HEK293 (cell line): ENCODE measurements at regions not wholly inside any gene's neighbourhood (a gene's known extent, or its start where the extent isn't known, plus 50 kb on each side); places are given as distances from the start of the nearest gene placed in this dataset.
"Not testable (repeated sequence)": the region's sequence is repeated elsewhere in the genome, so short reads cannot be mapped to it uniquely, and the experiment has no call there.

Experiments
- CTCF ChIA-PET: fragments of 350-600 bp; formaldehyde crosslinking; extraction: SDS; loops from one replicate; lab custom pipeline; 2021; ENCODE audit warnings: antibody characterized with exemption; lab: Yijun Ruan, JAX
- POLR2A ChIA-PET: fragments of 300-600 bp; formaldehyde crosslinking; extraction: SDS; loops from one replicate; lab custom pipeline; 2020; ENCODE audit warnings: antibody characterized with exemption, inconsistent platforms; lab: Yijun Ruan, JAX
- H3K27ac ChIP-seq: fragments of 200-500 bp; sonication (Bioruptor generic); 2 replicates; pipeline ENCODE4 v1.5.1; 2014; ENCODE audit warnings: low read depth, low read length, control low read depth, inconsistent platforms; ENCODE audit errors: extremely low read depth
- H3K36me3 ChIP-seq, 2 experiments: fragments of 200-500 bp in 1 of 2; sonication (Bioruptor generic) in 1 of 2; 1 replicate in 1 of 2; 2 replicates in 1 of 2; pipeline ENCODE4 v1.5.1; 2014 to 2017; ENCODE audit warnings: inconsistent platforms in 2 of 2, low read length in 2 of 2; ENCODE audit not compliant: control insufficient read depth in 2 of 2, insufficient read depth in 1 of 2
- H3K4me1 ChIP-seq: fragments of 200-500 bp; sonication (Bioruptor generic); 2 replicates; pipeline ENCODE4 v1.5.1; 2014; ENCODE audit warnings: mild to moderate bottlenecking, low read length, inconsistent platforms; ENCODE audit not compliant: control insufficient read depth, insufficient read depth
- H3K4me3 ChIP-seq: 2 replicates; pipeline ENCODE4 v1.5.1; 2011; ENCODE audit warnings: low read depth, mild to moderate bottlenecking, control low read depth, low read length, moderate library complexity
- H3K9me3 ChIP-seq: fragments of 200-500 bp; sonication (Bioruptor generic); 2 replicates; pipeline ENCODE4 v1.5.1; 2014; ENCODE audit warnings: low read depth, low read length, inconsistent platforms; ENCODE audit not compliant: control insufficient read depth, insufficient read depth
- KLF10 ChIP-seq: fragments of 450-650 bp; IDR thresholded peaks from 2 replicates; pipeline ENCODE4 v1.5.1; 2018; ENCODE audit warnings: missing biosample characterization, mild to moderate bottlenecking, missing genetic modification characterization
- PRDM2 ChIP-seq: fragments of 450-650 bp; formaldehyde crosslinking; IDR thresholded peaks from 2 replicates; pipeline ENCODE4 v1.5.1; 2016; ENCODE audit warnings: missing biosample characterization, missing genetic modification characterization, borderline replicate concordance
- ZNF10 ChIP-seq: fragments of 450-650 bp; formaldehyde crosslinking; IDR thresholded peaks from 2 replicates; pipeline ENCODE4 v1.5.1; 2017; ENCODE audit warnings: missing biosample characterization, missing genetic modification characterization
- ZNF221 ChIP-seq: fragments of 450-650 bp; formaldehyde crosslinking; IDR thresholded peaks from 2 replicates; pipeline ENCODE4 v1.5.1; 2017; ENCODE audit warnings: missing biosample characterization, missing genetic modification characterization, borderline replicate concordance
- ZNF350 ChIP-seq: fragments of 450-650 bp; formaldehyde crosslinking; IDR thresholded peaks from 2 replicates; pipeline ENCODE4 v1.5.0; 2017; ENCODE audit warnings: missing biosample characterization, mild to moderate bottlenecking, missing genetic modification characterization
- ZNF362 ChIP-seq: fragments of 450-650 bp; formaldehyde crosslinking; IDR thresholded peaks from 2 replicates; pipeline ENCODE4 v1.5.1; 2016; ENCODE audit warnings: missing biosample characterization, missing genetic modification characterization
- ZNF416 ChIP-seq: fragments of 450-650 bp; formaldehyde crosslinking; IDR thresholded peaks from 2 replicates; pipeline ENCODE4 v1.5.1; 2016; ENCODE audit warnings: missing biosample characterization, missing genetic modification characterization
- ZNF785 ChIP-seq: fragments of 450-650 bp; formaldehyde crosslinking; IDR thresholded peaks from 2 replicates; pipeline ENCODE4 v1.5.1; 2016; ENCODE audit warnings: missing biosample characterization, missing genetic modification characterization
- TF ChIP-seq, protein P1 (sequence below): fragments of 450-650 bp; formaldehyde crosslinking; IDR thresholded peaks from 2 replicates; pipeline ENCODE4 v1.5.1; 2016; ENCODE audit warnings: missing biosample characterization, missing genetic modification characterization, low read depth
- TF ChIP-seq, protein P2 (sequence below): fragments of 450-650 bp; formaldehyde crosslinking; optimal IDR thresholded peaks from 2 replicates; pipeline ENCODE3; 2016; ENCODE audit warnings: missing biosample characterization, mild to moderate bottlenecking, missing genetic modification characterization

DNA sequence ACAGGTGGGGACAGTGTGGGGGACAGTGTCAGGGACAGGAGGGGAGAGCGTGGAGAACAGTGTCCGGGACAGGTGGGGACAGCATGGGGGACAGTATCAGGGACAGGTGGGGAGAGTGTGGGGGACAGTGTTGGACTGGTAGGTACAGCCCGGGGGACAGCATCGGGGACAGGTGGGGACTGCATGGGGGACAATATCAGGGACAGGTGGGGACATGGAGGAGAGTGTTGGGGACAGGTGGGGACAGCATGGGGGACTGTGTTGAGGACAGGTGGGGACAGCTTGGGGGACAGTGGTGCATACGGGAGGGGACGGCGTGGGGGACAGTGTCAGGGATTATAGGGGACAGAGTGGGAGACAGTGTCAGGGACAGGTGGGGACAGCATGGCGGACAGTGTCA, 212.3 kb downstream of the TMEM121 start:
- no peaks in the 10 kb centered on the region for H3K36me3 ChIP-seq
- H3K27ac ChIP-seq: no peak overlapping the region
- H3K4me3 ChIP-seq: no peak overlapping the region
- POLR2A ChIA-PET: no interaction called here
- TF ChIP-seq ZNF362 (tag by site-specific recombination): no peak
- TF ChIP-seq ZNF350 (tag by site-specific recombination): no peak
- no peak for TF ChIP-seq KLF10 (tag by site-specific recombination)
- no peak for TF ChIP-seq ZNF416 (tag by site-specific recombination)
- H3K9me3 ChIP-seq: no peaks in the 10 kb centered on the region
- H3K4me1 ChIP-seq: no peaks in the 10 kb centered on the region
- CTCF ChIA-PET: no interaction called here

DNA sequence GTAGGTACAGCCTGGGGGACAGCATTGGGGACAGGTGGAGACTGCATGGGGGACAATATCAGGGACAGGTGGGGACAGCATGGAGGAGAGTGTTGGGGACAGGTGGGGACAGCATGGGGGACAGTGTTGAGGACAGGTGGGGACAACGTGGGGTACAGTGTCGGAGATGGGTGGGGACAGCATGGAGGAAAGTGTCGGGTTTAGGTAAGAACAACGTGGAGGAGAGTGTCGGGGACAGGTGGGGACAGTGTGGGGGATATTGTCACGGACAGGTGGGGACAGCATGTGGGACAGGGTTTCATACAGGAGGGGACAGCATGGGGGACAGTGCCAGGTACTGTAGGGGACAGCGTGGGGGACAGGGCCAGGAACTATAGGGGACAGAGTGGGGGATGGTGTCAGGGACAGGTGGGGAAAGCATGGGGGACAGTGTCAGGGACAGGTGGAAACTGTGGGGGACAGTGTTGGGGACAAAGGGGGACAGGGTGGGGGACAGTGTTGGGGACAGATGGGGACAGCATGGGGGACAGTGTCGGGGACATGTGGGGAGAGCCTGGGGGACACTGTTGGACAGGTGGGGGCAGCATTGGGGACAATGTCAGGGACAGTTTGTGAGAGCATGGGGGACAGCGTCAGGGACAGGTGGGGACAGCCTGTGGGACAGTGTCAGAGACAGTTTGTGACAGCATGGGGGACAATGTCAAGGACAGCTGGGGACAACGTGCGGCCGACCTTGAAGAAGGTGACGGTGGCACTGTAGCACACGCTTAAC, 213.1 kb downstream of the TMEM121 start:
- CTCF ChIA-PET: no interaction called here
- POLR2A ChIA-PET: no interaction called here
- no peak overlapping the region for H3K27ac ChIP-seq
- TF ChIP-seq PRDM2: no peak
- no peak for TF ChIP-seq ZNF221 (tag by site-specific recombination)
- TF ChIP-seq, protein P1, sequence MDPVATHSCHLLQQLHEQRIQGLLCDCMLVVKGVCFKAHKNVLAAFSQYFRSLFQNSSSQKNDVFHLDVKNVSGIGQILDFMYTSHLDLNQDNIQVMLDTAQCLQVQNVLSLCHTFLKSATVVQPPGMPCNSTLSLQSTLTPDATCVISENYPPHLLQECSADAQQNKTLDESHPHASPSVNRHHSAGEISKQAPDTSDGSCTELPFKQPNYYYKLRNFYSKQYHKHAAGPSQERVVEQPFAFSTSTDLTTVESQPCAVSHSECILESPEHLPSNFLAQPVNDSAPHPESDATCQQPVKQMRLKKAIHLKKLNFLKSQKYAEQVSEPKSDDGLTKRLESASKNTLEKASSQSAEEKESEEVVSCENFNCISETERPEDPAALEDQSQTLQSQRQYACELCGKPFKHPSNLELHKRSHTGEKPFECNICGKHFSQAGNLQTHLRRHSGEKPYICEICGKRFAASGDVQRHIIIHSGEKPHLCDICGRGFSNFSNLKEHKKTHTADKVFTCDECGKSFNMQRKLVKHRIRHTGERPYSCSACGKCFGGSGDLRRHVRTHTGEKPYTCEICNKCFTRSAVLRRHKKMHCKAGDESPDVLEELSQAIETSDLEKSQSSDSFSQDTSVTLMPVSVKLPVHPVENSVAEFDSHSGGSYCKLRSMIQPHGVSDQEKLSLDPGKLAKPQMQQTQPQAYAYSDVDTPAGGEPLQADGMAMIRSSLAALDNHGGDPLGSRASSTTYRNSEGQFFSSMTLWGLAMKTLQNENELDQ (tag by site-specific recombination): no peak
- TF ChIP-seq, protein P2, sequence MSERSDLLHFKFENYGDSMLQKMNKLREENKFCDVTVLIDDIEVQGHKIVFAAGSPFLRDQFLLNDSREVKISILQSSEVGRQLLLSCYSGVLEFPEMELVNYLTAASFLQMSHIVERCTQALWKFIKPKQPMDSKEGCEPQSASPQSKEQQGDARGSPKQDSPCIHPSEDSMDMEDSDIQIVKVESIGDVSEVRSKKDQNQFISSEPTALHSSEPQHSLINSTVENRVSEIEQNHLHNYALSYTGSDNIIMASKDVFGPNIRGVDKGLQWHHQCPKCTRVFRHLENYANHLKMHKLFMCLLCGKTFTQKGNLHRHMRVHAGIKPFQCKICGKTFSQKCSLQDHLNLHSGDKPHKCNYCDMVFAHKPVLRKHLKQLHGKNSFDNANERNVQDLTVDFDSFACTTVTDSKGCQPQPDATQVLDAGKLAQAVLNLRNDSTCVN (tag by site-specific recombination): no peak
- no peak for TF ChIP-seq ZNF785
- TF ChIP-seq ZNF10 (tag by site-specific recombination): no peak
- H3K36me3 ChIP-seq: no peaks in the 10 kb centered on the region
- H3K4me1 ChIP-seq: no peaks in the 10 kb centered on the region
- H3K9me3 ChIP-seq: no peaks in the 10 kb centered on the region
- H3K4me3 ChIP-seq: no peak overlapping the region

GRCh38 chr14:105740272-105740671, 213.9 kb downstream of the TMEM121 start:
- POLR2A ChIA-PET, H3K9me3 ChIP-seq, H3K4me1 ChIP-seq, CTCF ChIA-PET, H3K27ac ChIP-seq, H3K4me3 ChIP-seq, H3K36me3 ChIP-seq: not testable (repeated sequence)

- H3K4me3 ChIP-seq, H3K9me3 ChIP-seq, CTCF ChIA-PET, H3K4me1 ChIP-seq, H3K36me3 ChIP-seq, POLR2A ChIA-PET, H3K27ac ChIP-seq: not testable (repeated sequence)
Observed at GRCh38 chr14:105740961-105741360, 214.6 kb downstream of the TMEM121 start.

DNA sequence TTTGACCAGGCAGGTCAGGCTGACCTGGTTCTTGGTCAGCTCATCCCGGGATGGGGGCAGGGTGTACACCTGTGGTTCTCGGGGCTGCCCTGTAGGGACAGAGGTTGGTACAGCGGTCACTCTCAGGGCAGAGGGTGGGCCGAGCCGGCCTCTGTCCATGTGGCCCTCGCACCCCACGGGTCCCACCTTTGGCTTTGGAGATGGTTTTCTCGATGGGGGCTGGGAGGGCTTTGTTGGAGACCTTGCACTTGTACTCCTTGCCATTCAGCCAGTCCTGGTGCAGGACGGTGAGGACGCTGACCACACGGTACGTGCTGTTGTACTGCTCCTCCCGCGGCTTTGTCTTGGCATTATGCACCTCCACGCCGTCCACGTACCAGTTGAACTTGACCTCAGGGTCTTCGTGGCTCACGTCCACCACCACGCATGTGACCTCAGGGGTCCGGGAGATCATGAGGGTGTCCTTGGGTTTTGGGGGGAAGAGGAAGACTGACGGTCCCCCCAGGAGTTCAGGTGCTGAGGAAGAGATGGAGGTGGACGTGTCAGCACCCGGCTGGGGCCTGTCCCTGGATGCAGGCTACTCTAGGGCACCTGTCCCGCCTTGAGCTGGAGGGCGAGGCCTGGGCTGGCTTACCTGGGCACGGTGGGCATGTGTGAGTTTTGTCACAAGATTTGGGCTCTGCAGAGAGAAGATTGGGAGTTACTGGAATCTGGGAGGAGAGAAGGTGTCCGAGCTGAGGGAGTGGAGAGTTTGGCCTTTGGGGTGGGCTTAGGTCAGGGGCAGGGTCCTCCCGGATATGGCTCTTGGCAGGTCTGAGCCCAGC, 215.5 kb downstream of the TMEM121 start:
- CTCF ChIA-PET, H3K27ac ChIP-seq, H3K4me1 ChIP-seq, POLR2A ChIA-PET, H3K9me3 ChIP-seq, H3K4me3 ChIP-seq, H3K36me3 ChIP-seq: not testable (repeated sequence)
